ENCODE measurements at regions not wholly inside any gene's neighbourhood (a gene's known extent, or its start where the extent isn't known, plus 50 kb on each side); places are given as distances from the start of the nearest gene placed in this dataset.

GRCh38 chr4:95641571-95641970 is 92.8 kb upstream of the UNC5C start:
- DNase-seq (ENCODE audit: low read depth) = no peak
- H3K4me3 ChIP-seq (ENCODE audit: low read depth, low read length) = no peak overlapping the region
- TF ChIP-seq CTCF (IDR thresholded peaks at IDR 0.05; ENCODE audit: low read depth, low read length, missing control alignments) = no peak

GRCh38 chr4:95640311-95640710 is 91.5 kb upstream of the UNC5C start:
- no peak for TF ChIP-seq CTCF (IDR thresholded peaks at IDR 0.05; ENCODE audit: low read depth, low read length, missing control alignments)
- no peak overlapping the region for H3K4me3 ChIP-seq (ENCODE audit: low read depth, low read length)
- no peak for DNase-seq (ENCODE audit: low read depth)

GRCh38 chr4:95638920-95639501 is 90.2 kb upstream of the UNC5C start:
- TF ChIP-seq CTCF (IDR thresholded peaks at IDR 0.05; ENCODE audit: low read depth, low read length, missing control alignments) = no peak
- no peak for DNase-seq (ENCODE audit: low read depth)
- no peak overlapping the region for H3K4me3 ChIP-seq (ENCODE audit: low read depth, low read length)

GRCh38 chr4:95637043-95637600 is 88.3 kb upstream of the UNC5C start:
- no peak for DNase-seq (ENCODE audit: low read depth)
- H3K4me3 ChIP-seq (ENCODE audit: low read depth, low read length) = no peak overlapping the region
- TF ChIP-seq CTCF (IDR thresholded peaks at IDR 0.05; ENCODE audit: low read depth, low read length, missing control alignments) = no peak

- TF ChIP-seq CTCF (IDR thresholded peaks at IDR 0.05; ENCODE audit: low read depth, low read length, missing control alignments) = no peak
- no peak for DNase-seq (ENCODE audit: low read depth)
- no peak overlapping the region for H3K4me3 ChIP-seq (ENCODE audit: low read depth, low read length)
These were observed 87.3 kb upstream of the UNC5C start for GRCh38 chr4:95636061-95636460.

- H3K4me3 ChIP-seq (ENCODE audit: low read depth, low read length) = no peak overlapping the region
- DNase-seq (ENCODE audit: low read depth) = no peak
- TF ChIP-seq CTCF (IDR thresholded peaks at IDR 0.05; ENCODE audit: low read depth, low read length, missing control alignments) = no peak
These were observed 78.9 kb upstream of the UNC5C start for GRCh38 chr4:95627709-95628108.

DNA sequence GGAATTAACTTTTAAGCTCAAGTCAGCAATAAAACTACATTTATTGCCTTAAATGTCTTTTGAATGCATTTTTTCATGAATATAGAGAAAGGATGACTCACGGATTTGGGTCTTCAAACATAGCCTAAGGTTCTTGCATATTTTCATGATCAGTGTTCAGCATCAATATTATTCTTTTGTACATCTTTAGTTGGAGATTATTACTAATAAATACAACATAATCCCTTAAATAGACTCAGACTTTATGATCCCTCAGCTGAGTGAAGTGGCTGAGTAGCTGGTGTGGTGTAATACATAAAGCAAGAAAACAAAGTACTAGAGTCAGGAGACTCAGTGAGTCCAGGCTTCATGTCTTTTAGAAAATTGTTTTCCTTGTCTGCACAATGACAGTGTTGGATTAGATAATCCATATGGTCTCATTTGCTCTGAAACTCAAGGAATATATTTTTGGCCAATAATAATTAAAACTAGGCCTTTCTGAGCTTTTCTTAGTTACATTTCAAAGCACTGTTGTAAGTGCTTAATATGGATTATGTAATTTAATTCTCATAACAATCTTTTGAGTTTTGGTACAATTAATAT is 78.3 kb upstream of the UNC5C start:
- no peak overlapping the region for H3K4me3 ChIP-seq (ENCODE audit: low read depth, low read length)
- TF ChIP-seq CTCF (IDR thresholded peaks at IDR 0.05; ENCODE audit: low read depth, low read length, missing control alignments) = no peak
- no peak for DNase-seq (ENCODE audit: low read depth)

All from GM12864 (cell line).